Lung (tissue), 11 donors: ENCODE measurements at regions not wholly inside any gene's neighbourhood (a gene's known extent, or its start where the extent isn't known, plus 50 kb on each side); places are given as distances from the start of the nearest gene placed in this dataset.

Experiments used
- ATAC-seq: fragments of 200-7000 bp; cut with Tn5 transposase; one replicate; pipeline ENCODE4 v1.9.1; 2020; ENCODE audit warnings: moderate number of reproducible peaks; ENCODE audit not compliant: insufficient read depth, low FRiP score
- DNase-seq, 3 donors: peaks; one replicate each; pipeline ENCODE4 v3.0.0-alpha.2; 2013 to 2017
- H3K27ac ChIP-seq, 2 donors: one replicate each; pipeline ENCODE4 v1.5.1; 2013; ENCODE audit warnings: mild to moderate bottlenecking in 2 of 2, moderate library complexity in 2 of 2, control low read depth in 1 of 2, inconsistent platforms in 1 of 2, low read depth in 1 of 2, low read length in 1 of 2
- H3K27me3 ChIP-seq, 3 donors: one replicate each; pipeline ENCODE4 v1.5.1; 2013; ENCODE audit warnings: low read length in 2 of 3; ENCODE audit not compliant: control insufficient read depth in 3 of 3, insufficient read depth in 3 of 3
- H3K36me3 ChIP-seq, 4 donors: one replicate each; pipeline ENCODE4 v1.5.1; 2013; ENCODE audit warnings: low read length in 4 of 4, mild to moderate bottlenecking in 1 of 4, moderate library complexity in 1 of 4; ENCODE audit not compliant: control insufficient read depth in 4 of 4, insufficient read depth in 4 of 4
- H3K4me1 ChIP-seq, 5 donors: one replicate each; pipeline ENCODE4 v1.5.1; 2013; ENCODE audit warnings: low read length in 5 of 5, mild to moderate bottlenecking in 2 of 5, moderate library complexity in 1 of 5; ENCODE audit not compliant: control insufficient read depth in 5 of 5, insufficient read depth in 5 of 5
- H3K4me3 ChIP-seq: one replicate; pipeline ENCODE4 v1.5.1; 2013; ENCODE audit warnings: mild to moderate bottlenecking, control low read depth, moderate library complexity
- H3K9ac ChIP-seq, 2 donors: one replicate each; pipeline ENCODE4 v1.5.1; 2013; ENCODE audit warnings: low read length in 2 of 2, control low read depth in 1 of 2; ENCODE audit not compliant: insufficient read depth in 1 of 2
- H3K9me3 ChIP-seq, 4 donors: one replicate each; pipeline ENCODE4 v1.5.1; 2013; ENCODE audit warnings: low read length in 3 of 4, mild to moderate bottlenecking in 1 of 4, moderate library complexity in 1 of 4; ENCODE audit not compliant: control insufficient read depth in 4 of 4, insufficient read depth in 3 of 4
- CTCF ChIP-seq: IDR thresholded peaks from 2 replicates; pipeline ENCODE4 v1.5.1; 2012; ENCODE audit warnings: mild to moderate bottlenecking; ENCODE audit errors: control extremely low read depth, extremely low read depth
- WGBS, 2 donors: extraction: QIAGEN DNeasy Blood & Tissue Kit; methylation state at CpG; one replicate each; pipeline ENCODE4 v1.1.7; 2013; 5-methylcytosine and 5-hydroxymethylcytosine counted together
- donor health status: control.
- donor health status: control.
- donor health status: Bipolar disorder and iron deficiency.
- donor health status: healthy.
- donor health status: DM: yes; HTN: yes; CAD: no.

- Histone ChIP-seq H3K4me3 (no peak overlapping the region), H3K9me3 (no peaks in the 10 kb centered on the region), H3K9ac (no peak overlapping the region), H3K4me1 (peaks cover 0 to 4% (median 0%) of the 10 kb centered on the region in 5 donors), H3K36me3 (peaks cover 0 to 3% (median 0%) of the 10 kb centered on the region in 4 donors), H3K27me3 (no peaks in the 10 kb centered on the region), H3K27ac (no peak overlapping the region)
- 89 to 93% methylated on average over 4 of the region's 4 CpGs for WGBS, 2 donors
- DNase-seq (no peak), ATAC-seq (no peak)
- TF ChIP-seq CTCF: no peak
Measured at GRCh38 chr21:32196001-32196400, 82.8 kb downstream of the MIS18A start.

- peaks cover 0 to 3% (median 0%) of the 10 kb centered on the region in 3 donors for H3K27me3 ChIP-seq
- DNase-seq (no peak), ATAC-seq (no peak)
- peaks cover 0 to 4% (median 0%) of the 10 kb centered on the region in 5 donors for H3K4me1 ChIP-seq
- 80 to 82% methylated on average over 7 of the region's 7 CpGs for WGBS, 2 donors
- no peak overlapping the region for H3K4me3 ChIP-seq
- H3K9me3 ChIP-seq: no peaks in the 10 kb centered on the region
- no peaks in the 10 kb centered on the region for H3K36me3 ChIP-seq
- H3K9ac ChIP-seq: no peak overlapping the region
- H3K27ac ChIP-seq: no peak overlapping the region
- TF ChIP-seq CTCF: no peak
Measured at GRCh38 chr21:32193098-32193465, 85.8 kb downstream of the MIS18A start.

GRCh38 chr21:32192291-32193097 lies 86.4 kb downstream of the MIS18A start:
- no peak for ATAC-seq
- H3K9ac ChIP-seq: no peak overlapping the region
- H3K4me1 ChIP-seq: no peaks in the 10 kb centered on the region
- TF ChIP-seq CTCF: no peak
- WGBS, 2 donors: 76 to 81% methylated on average over 13 of the region's 13 CpGs
- no peaks in the 10 kb centered on the region for H3K9me3 ChIP-seq
- DNase-seq: no peak
- no peak overlapping the region for H3K27ac ChIP-seq
- no peaks in the 10 kb centered on the region for H3K36me3 ChIP-seq
- H3K4me3 ChIP-seq: no peak overlapping the region
- peaks cover 0 to 3% (median 0%) of the 10 kb centered on the region in 3 donors for H3K27me3 ChIP-seq
